Hepatocyte (in vitro differentiated cells): ENCODE measurements at regions not wholly inside any gene's neighbourhood (a gene's known extent, or its start where the extent isn't known, plus 50 kb on each side); places are given as distances from the start of the nearest gene placed in this dataset.

Source experiments
- CTCF ChIP-seq: fragments of 200-600 bp; sonication (generic); IDR thresholded peaks from 2 replicates; pipeline ENCODE4 v1.5.1; 2016; ENCODE audit warnings: antibody characterized with exemption, mild to moderate bottlenecking; ENCODE audit not compliant: poor library complexity
- EZH2 ChIP-seq: fragments of 200-600 bp; sonication (generic); IDR thresholded peaks from 2 replicates; pipeline ENCODE4 v1.6.1; 2016; ENCODE audit warnings: antibody characterized with exemption, mild to moderate bottlenecking, borderline replicate concordance

- TF ChIP-seq CTCF (no peak), EZH2 (no peak)
Measured at GRCh38 chr17:62888765-62889164, 77.3 kb upstream of the TANC2 start.
